ENCODE measurements at regions not wholly inside any gene's neighbourhood (a gene's known extent, or its start where the extent isn't known, plus 50 kb on each side); places are given as distances from the start of the nearest gene placed in this dataset.

DNA sequence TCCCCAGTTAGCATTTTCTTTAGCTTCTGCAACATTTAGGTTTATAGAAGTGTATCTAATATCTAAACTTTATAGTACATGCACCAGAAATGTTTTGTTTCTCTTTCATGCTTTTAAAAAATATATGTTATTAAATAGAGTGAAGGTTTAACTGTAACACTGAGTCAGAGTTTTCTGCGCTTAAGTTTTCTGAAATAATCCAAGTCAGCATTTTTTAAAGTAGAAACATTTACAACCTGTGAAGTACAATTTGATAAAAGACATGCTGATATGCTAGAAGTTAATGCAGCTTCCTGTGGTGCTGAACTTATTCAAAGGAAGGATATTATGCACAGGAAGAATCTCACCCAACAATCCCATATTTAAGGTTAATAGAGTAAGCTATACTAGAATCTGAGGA lies 1096.8 kb downstream of the LRFN5 start:
- TF ChIP-seq, protein P1, sequence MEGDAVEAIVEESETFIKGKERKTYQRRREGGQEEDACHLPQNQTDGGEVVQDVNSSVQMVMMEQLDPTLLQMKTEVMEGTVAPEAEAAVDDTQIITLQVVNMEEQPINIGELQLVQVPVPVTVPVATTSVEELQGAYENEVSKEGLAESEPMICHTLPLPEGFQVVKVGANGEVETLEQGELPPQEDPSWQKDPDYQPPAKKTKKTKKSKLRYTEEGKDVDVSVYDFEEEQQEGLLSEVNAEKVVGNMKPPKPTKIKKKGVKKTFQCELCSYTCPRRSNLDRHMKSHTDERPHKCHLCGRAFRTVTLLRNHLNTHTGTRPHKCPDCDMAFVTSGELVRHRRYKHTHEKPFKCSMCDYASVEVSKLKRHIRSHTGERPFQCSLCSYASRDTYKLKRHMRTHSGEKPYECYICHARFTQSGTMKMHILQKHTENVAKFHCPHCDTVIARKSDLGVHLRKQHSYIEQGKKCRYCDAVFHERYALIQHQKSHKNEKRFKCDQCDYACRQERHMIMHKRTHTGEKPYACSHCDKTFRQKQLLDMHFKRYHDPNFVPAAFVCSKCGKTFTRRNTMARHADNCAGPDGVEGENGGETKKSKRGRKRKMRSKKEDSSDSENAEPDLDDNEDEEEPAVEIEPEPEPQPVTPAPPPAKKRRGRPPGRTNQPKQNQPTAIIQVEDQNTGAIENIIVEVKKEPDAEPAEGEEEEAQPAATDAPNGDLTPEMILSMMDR (IDR thresholded peaks at IDR 0.05) = no peak
- TF ChIP-seq EP300 (IDR thresholded peaks at IDR 0.05) (no peak), POLR2A (IDR thresholded peaks at IDR 0.05) (no peak)

Data from gastroesophageal sphincter (tissue), 3 donors.